Lung (tissue), 11 donors: ENCODE measurements at regions not wholly inside any gene's neighbourhood (a gene's known extent, or its start where the extent isn't known, plus 50 kb on each side); places are given as distances from the start of the nearest gene placed in this dataset.

Source experiments
- ATAC-seq: fragments of 200-7000 bp; cut with Tn5 transposase; one replicate; pipeline ENCODE4 v1.9.1; 2020; ENCODE audit warnings: moderate number of reproducible peaks; ENCODE audit not compliant: insufficient read depth, low FRiP score
- DNase-seq, 3 donors: peaks; one replicate each; pipeline ENCODE4 v3.0.0-alpha.2; 2013 to 2017
- H3K27ac ChIP-seq, 2 donors: one replicate each; pipeline ENCODE4 v1.5.1; 2013; ENCODE audit warnings: mild to moderate bottlenecking in 2 of 2, moderate library complexity in 2 of 2, control low read depth in 1 of 2, inconsistent platforms in 1 of 2, low read depth in 1 of 2, low read length in 1 of 2
- H3K27me3 ChIP-seq, 3 donors: one replicate each; pipeline ENCODE4 v1.5.1; 2013; ENCODE audit warnings: low read length in 2 of 3; ENCODE audit not compliant: control insufficient read depth in 3 of 3, insufficient read depth in 3 of 3
- H3K36me3 ChIP-seq, 4 donors: one replicate each; pipeline ENCODE4 v1.5.1; 2013; ENCODE audit warnings: low read length in 4 of 4, mild to moderate bottlenecking in 1 of 4, moderate library complexity in 1 of 4; ENCODE audit not compliant: control insufficient read depth in 4 of 4, insufficient read depth in 4 of 4
- H3K4me1 ChIP-seq, 5 donors: one replicate each; pipeline ENCODE4 v1.5.1; 2013; ENCODE audit warnings: low read length in 5 of 5, mild to moderate bottlenecking in 2 of 5, moderate library complexity in 1 of 5; ENCODE audit not compliant: control insufficient read depth in 5 of 5, insufficient read depth in 5 of 5
- H3K4me3 ChIP-seq: one replicate; pipeline ENCODE4 v1.5.1; 2013; ENCODE audit warnings: mild to moderate bottlenecking, control low read depth, moderate library complexity
- H3K9ac ChIP-seq, 2 donors: one replicate each; pipeline ENCODE4 v1.5.1; 2013; ENCODE audit warnings: low read length in 2 of 2, control low read depth in 1 of 2; ENCODE audit not compliant: insufficient read depth in 1 of 2
- H3K9me3 ChIP-seq, 4 donors: one replicate each; pipeline ENCODE4 v1.5.1; 2013; ENCODE audit warnings: low read length in 3 of 4, mild to moderate bottlenecking in 1 of 4, moderate library complexity in 1 of 4; ENCODE audit not compliant: control insufficient read depth in 4 of 4, insufficient read depth in 3 of 4
- CTCF ChIP-seq: IDR thresholded peaks from 2 replicates; pipeline ENCODE4 v1.5.1; 2012; ENCODE audit warnings: mild to moderate bottlenecking; ENCODE audit errors: control extremely low read depth, extremely low read depth
- WGBS, 2 donors: extraction: QIAGEN DNeasy Blood & Tissue Kit; methylation state at CpG; one replicate each; pipeline ENCODE4 v1.1.7; 2013; 5-methylcytosine and 5-hydroxymethylcytosine counted together
- donor health status: control.
- donor health status: control.
- donor health status: Bipolar disorder and iron deficiency.
- donor health status: healthy.
- donor health status: DM: yes; HTN: yes; CAD: no.

- ATAC-seq (no peak), DNase-seq (no peak)
- Histone ChIP-seq H3K9ac (no peak overlapping the region), H3K27ac (no peak overlapping the region), H3K9me3 (no peaks in the 10 kb centered on the region), H3K4me1 (no peaks in the 10 kb centered on the region), H3K36me3 (no peaks in the 10 kb centered on the region), H3K4me3 (no peak overlapping the region), H3K27me3 (no peaks in the 10 kb centered on the region)
- WGBS, 2 donors = 84 to 96% methylated on average over 3 of the region's 3 CpGs
- no peak for TF ChIP-seq CTCF
These were observed 128.2 kb downstream of the AKAIN1 start for GRCh38 chr18:5068851-5069250.

- H3K4me3 ChIP-seq = no peak overlapping the region
- TF ChIP-seq CTCF = no peak
- H3K9ac ChIP-seq = no peak overlapping the region
- H3K36me3 ChIP-seq = no peaks in the 10 kb centered on the region
- no peak for ATAC-seq
- no peak for DNase-seq
- WGBS, 2 donors = 94 to 95% methylated on average over 2 of the region's 2 CpGs
- H3K4me1 ChIP-seq = no peaks in the 10 kb centered on the region
- no peaks in the 10 kb centered on the region for H3K27me3 ChIP-seq
- no peak overlapping the region for H3K27ac ChIP-seq
- H3K9me3 ChIP-seq = no peaks in the 10 kb centered on the region
These were observed 130.6 kb downstream of the AKAIN1 start for GRCh38 chr18:5066380-5066977.

GRCh38 chr18:5065615-5066014 lies 131.4 kb downstream of the AKAIN1 start:
- Histone ChIP-seq H3K36me3 (no peaks in the 10 kb centered on the region), H3K9ac (no peak overlapping the region), H3K4me3 (no peak overlapping the region), H3K27me3 (no peaks in the 10 kb centered on the region), H3K27ac (no peak overlapping the region), H3K4me1 (no peaks in the 10 kb centered on the region), H3K9me3 (no peaks in the 10 kb centered on the region)
- TF ChIP-seq CTCF = no peak
- DNase-seq (no peak), ATAC-seq (no peak)
- WGBS, 2 donors = 95% methylated on average over 2 of the region's 2 CpGs

- DNase-seq = no peak
- Histone ChIP-seq H3K4me1 (no peaks in the 10 kb centered on the region), H3K9ac (no peak overlapping the region), H3K36me3 (no peaks in the 10 kb centered on the region), H3K9me3 (no peaks in the 10 kb centered on the region), H3K27me3 (no peaks in the 10 kb centered on the region), H3K27ac (no peak overlapping the region), H3K4me3 (no peak overlapping the region)
- ATAC-seq = no peak
- 77% methylated on average over 5 of the region's 5 CpGs for WGBS, 2 donors
- TF ChIP-seq CTCF = no peak
These were observed 132.2 kb downstream of the AKAIN1 start for GRCh38 chr18:5064841-5065370.
